ENCODE measurements at regions not wholly inside any gene's neighbourhood (a gene's known extent, or its start where the extent isn't known, plus 50 kb on each side); places are given as distances from the start of the nearest gene placed in this dataset.

GRCh38 chr10:9911488-9911887 lies 1106.2 kb upstream of the CELF2 start:
- no peak overlapping the region for H3K27ac ChIP-seq
- TF ChIP-seq CTCF (IDR thresholded peaks at IDR 0.05), result no peak
- ATAC-seq, result no peak
- H3K36me3 ChIP-seq, result no peaks in the 10 kb centered on the region
- H3K4me3 ChIP-seq, result no peak overlapping the region
- DNase-seq, result no peak
- no peaks in the 10 kb centered on the region for H3K9me3 ChIP-seq
- no peaks in the 10 kb centered on the region for H3K27me3 ChIP-seq (ENCODE audit: low read depth)
- intact Hi-C loops (cut with DNase I), result no loop called here
- H3K4me1 ChIP-seq, result no peaks in the 10 kb centered on the region

DNA sequence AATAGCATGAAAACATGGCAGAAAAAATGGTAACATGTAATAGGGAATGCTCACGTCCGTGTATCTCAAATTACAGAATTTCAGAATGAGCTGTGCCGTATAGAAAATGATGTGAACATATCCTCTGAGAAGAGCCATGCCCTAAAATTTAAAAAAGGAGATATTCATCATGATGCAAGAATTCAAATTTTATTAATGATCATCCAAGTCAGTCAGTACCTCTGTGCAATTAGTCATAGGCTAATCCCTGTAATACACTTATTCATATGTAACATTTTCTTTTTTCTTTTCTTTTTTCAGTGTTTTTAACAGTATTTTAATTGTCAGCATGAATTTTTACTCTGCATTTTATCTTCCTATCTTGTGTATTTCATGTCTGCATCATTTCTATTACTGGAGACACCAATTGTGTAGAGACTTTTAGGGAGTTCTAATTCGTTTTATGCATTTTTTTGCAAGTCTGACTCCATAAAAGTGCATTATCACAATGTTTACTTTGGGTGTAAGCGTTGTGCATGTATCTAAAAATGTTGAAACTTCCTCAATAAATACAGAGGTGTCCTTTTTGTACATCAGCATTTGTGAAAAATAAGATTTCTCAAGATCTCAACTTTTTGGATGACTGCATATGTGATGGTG lies 1103.7 kb upstream of the CELF2 start:
- DNase-seq, result no peak
- Histone ChIP-seq H3K27ac (no peak overlapping the region), H3K4me3 (no peak overlapping the region), H3K9me3 (no peaks in the 10 kb centered on the region), H3K4me1 (no peaks in the 10 kb centered on the region), H3K27me3 (ENCODE audit: low read depth) (no peaks in the 10 kb centered on the region), H3K36me3 (no peaks in the 10 kb centered on the region)
- no peak for ATAC-seq
- intact Hi-C loops (cut with DNase I), result no loop called here
- TF ChIP-seq CTCF (IDR thresholded peaks at IDR 0.05), result no peak

DNA sequence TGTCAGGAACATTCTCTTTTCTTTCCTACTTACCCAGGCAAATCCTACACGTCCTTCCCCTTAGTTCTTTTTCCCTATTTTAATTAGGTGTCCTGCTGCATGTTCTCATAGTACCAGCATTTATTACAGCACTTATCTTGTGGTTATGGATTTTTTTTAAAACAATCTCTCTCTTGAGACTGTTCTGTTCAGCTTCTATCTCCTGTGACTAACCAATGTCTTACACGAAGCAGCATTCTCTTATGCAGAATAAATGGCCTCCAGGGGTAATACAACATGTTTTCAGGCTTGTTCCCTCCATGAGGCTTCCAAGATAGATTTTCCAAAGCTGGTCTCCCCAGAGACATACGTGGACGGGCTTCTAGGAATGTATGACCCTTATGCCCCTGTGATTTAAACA lies 1096.1 kb upstream of the CELF2 start:
- Histone ChIP-seq H3K4me1 (no peaks in the 10 kb centered on the region), H3K27ac (no peak overlapping the region), H3K36me3 (no peaks in the 10 kb centered on the region), H3K27me3 (ENCODE audit: low read depth) (no peaks in the 10 kb centered on the region), H3K9me3 (no peaks in the 10 kb centered on the region), H3K4me3 (no peak overlapping the region)
- no peak for TF ChIP-seq CTCF (IDR thresholded peaks at IDR 0.05)
- ATAC-seq, result no peak
- DNase-seq, result no peak
- intact Hi-C loops (cut with DNase I), result no loop called here

- ATAC-seq (no peak), DNase-seq (no peak)
- Histone ChIP-seq H3K36me3 (no peaks in the 10 kb centered on the region), H3K4me1 (no peaks in the 10 kb centered on the region), H3K27me3 (ENCODE audit: low read depth) (no peaks in the 10 kb centered on the region), H3K4me3 (no peak overlapping the region), H3K27ac (no peak overlapping the region), H3K9me3 (no peaks in the 10 kb centered on the region)
- intact Hi-C loops (cut with DNase I), result no loop called here
- TF ChIP-seq CTCF (IDR thresholded peaks at IDR 0.05), result no peak
Measured at GRCh38 chr10:9922126-9922870, 1095.4 kb upstream of the CELF2 start.

GRCh38 chr10:9926003-9926402 lies 1091.7 kb upstream of the CELF2 start:
- H3K27ac ChIP-seq, result no peak overlapping the region
- H3K4me1 ChIP-seq, result no peaks in the 10 kb centered on the region
- H3K36me3 ChIP-seq, result no peaks in the 10 kb centered on the region
- no peak for TF ChIP-seq CTCF (IDR thresholded peaks at IDR 0.05)
- H3K9me3 ChIP-seq, result no peaks in the 10 kb centered on the region
- intact Hi-C loops (cut with DNase I), result no loop called here
- H3K4me3 ChIP-seq, result no peak overlapping the region
- DNase-seq (no peak), ATAC-seq (no peak)
- no peaks in the 10 kb centered on the region for H3K27me3 ChIP-seq (ENCODE audit: low read depth)
